ENCODE measurements at regions not wholly inside any gene's neighbourhood (a gene's known extent, or its start where the extent isn't known, plus 50 kb on each side); places are given as distances from the start of the nearest gene placed in this dataset.

GRCh38 chr6:164455835-164456234 lies 853.6 kb downstream of the C6orf118 start:
- Histone ChIP-seq H3K79me2 (ENCODE audit: insufficient read depth, low read length) (no peaks in the 10 kb centered on the region), H4K5ac (ENCODE audit: insufficient read length, low read depth, low read length) (no peak overlapping the region), H3K27me3 (ENCODE audit: insufficient read depth, low read length) (no peaks in the 10 kb centered on the region), H3T11ph (ENCODE audit: low read length) (no peak overlapping the region), H3K23me2 (ENCODE audit: insufficient read length, low read depth, low read length, poor library complexity, severe bottlenecking) (no peaks in the 10 kb centered on the region), H4K91ac (ENCODE audit: insufficient read length, low read depth, low read length) (no peak overlapping the region), H3K79me1 (ENCODE audit: insufficient read depth, low read depth, low read length, poor library complexity, severe bottlenecking) (no peaks in the 10 kb centered on the region), H2BK5ac (ENCODE audit: insufficient read length, low read length) (no peak overlapping the region), H2BK12ac (ENCODE audit: insufficient read length, low read depth, low read length) (no peak overlapping the region), H3K27ac (ENCODE audit: insufficient read length, low read depth, low read length) (no peak overlapping the region), H3K4me1 (ENCODE audit: insufficient read depth, low read length) (no peaks in the 10 kb centered on the region), H2BK15ac (ENCODE audit: low read depth, low read length) (no peak overlapping the region), H3K23ac (ENCODE audit: insufficient read length, low read depth, low read length) (no peak overlapping the region), H3K4me2 (ENCODE audit: insufficient read depth, insufficient read length, low read length) (no peak overlapping the region), H4K8ac (replicated peaks; ENCODE audit: insufficient read length, low read depth, low read length) (no peak overlapping the region), H3K14ac (ENCODE audit: insufficient read depth, low read length) (no peak overlapping the region), H2AK5ac (ENCODE audit: insufficient read length, low read length) (no peak overlapping the region), H3K56ac (ENCODE audit: insufficient read length, low read depth, low read length) (no peak overlapping the region), H3K4ac (ENCODE audit: low read depth, low read length) (no peak overlapping the region), H3K18ac (ENCODE audit: insufficient read length, low read depth, low read length) (no peak overlapping the region), H2BK120ac (ENCODE audit: low read depth, low read length, poor library complexity, severe bottlenecking) (no peak overlapping the region), H2BK20ac (ENCODE audit: low read depth, low read length, poor library complexity, severe bottlenecking) (no peak overlapping the region), H2AFZ (ENCODE audit: low read length) (no peak overlapping the region), H3K9ac (ENCODE audit: extremely low read depth, insufficient read length, low read length) (no peak overlapping the region), H4K20me1 (ENCODE audit: control insufficient read depth, insufficient read depth, insufficient read length) (no peaks in the 10 kb centered on the region), H3K9me3 (ENCODE audit: control insufficient read depth, low read depth, low read length) (no peaks in the 10 kb centered on the region)
- peak; percentile 56 for TF ChIP-seq CTCF (conservative IDR thresholded peaks at IDR 0.05)
- no peak overlapping the region for H3K4me3 Mint-ChIP-seq
- H3K27me3 Mint-ChIP-seq (ENCODE audit: low read depth) = no peaks in the 10 kb centered on the region
- no CpG with 5 or more reads among the region's 9 CpGs for WGBS (ENCODE audit: extremely low coverage, insufficient read length, low lambda C conversion rate)
- no peaks in the 10 kb centered on the region for H3K9me3 Mint-ChIP-seq
- H3K4me1 Mint-ChIP-seq = peaks cover 3 to 4% of the 10 kb centered on the region in 2 experiments
- DNase-seq = peak; percentile 32
- H3K27ac Mint-ChIP-seq = no peak overlapping the region
- H3K36me3 Mint-ChIP-seq (ENCODE audit: insufficient read depth in 1 of 3, low read depth in 3 of 3) = no peaks in the 10 kb centered on the region

All from H9 (cell line).